GM23338 (cell line): ENCODE measurements at regions not wholly inside any gene's neighbourhood (a gene's known extent, or its start where the extent isn't known, plus 50 kb on each side); places are given as distances from the start of the nearest gene placed in this dataset.

Source experiments
- ATAC-seq: fragments of 200-7000 bp; cut with Tn5 transposase; 3 replicates; pipeline ENCODE4 v1.9.1; 2020
- DNase-seq: peaks from one replicate; pipeline ENCODE4 v3.0.0-alpha.2; 2015; ENCODE audit warnings: low spot score
- H2AFZ ChIP-seq: fragments of 200-600 bp; sonication (generic); 2 replicates; pipeline ENCODE4 v1.8.0; 2016; ENCODE audit warnings: antibody characterized with exemption, mild to moderate bottlenecking, moderate library complexity
- H3F3A ChIP-seq: fragments of 200-600 bp; sonication (generic); replicated peaks from 2 replicates; pipeline ENCODE4 v1.8.0; 2017; ENCODE audit warnings: antibody characterized with exemption, mixed run types, low read depth
- H3K27ac ChIP-seq: fragments of 200-600 bp; sonication (generic); 2 replicates; pipeline ENCODE4 v1.6.1; 2016; ENCODE audit warnings: low read depth
- H3K27me3 ChIP-seq: fragments of 200-600 bp; sonication (generic); 2 replicates; pipeline ENCODE4 v1.8.0; 2016; ENCODE audit warnings: mild to moderate bottlenecking, mixed run types, moderate library complexity; ENCODE audit not compliant: insufficient read depth
- H3K36me3 ChIP-seq: fragments of 200-600 bp; sonication (generic); 2 replicates; pipeline ENCODE4 v1.8.0; 2016; ENCODE audit warnings: mild to moderate bottlenecking; ENCODE audit not compliant: insufficient read depth
- H3K4me1 ChIP-seq: fragments of 200-600 bp; sonication (generic); 2 replicates; pipeline ENCODE4 v1.8.0; 2016; ENCODE audit warnings: mild to moderate bottlenecking, moderate library complexity; ENCODE audit not compliant: insufficient read depth
- H3K4me2 ChIP-seq: fragments of 200-600 bp; sonication (generic); 2 replicates; pipeline ENCODE4 v1.7.1; 2017; ENCODE audit warnings: mixed run types
- H3K4me3 ChIP-seq: fragments of 200-600 bp; sonication (generic); 2 replicates; pipeline ENCODE4 v1.6.1; 2016; ENCODE audit warnings: mixed run types
- H3K79me2 ChIP-seq: fragments of 200-600 bp; sonication (generic); replicated peaks from 2 replicates; pipeline ENCODE4 v1.8.0; 2017; ENCODE audit warnings: mild to moderate bottlenecking; ENCODE audit not compliant: insufficient read depth
- H3K9me2 ChIP-seq: fragments of 200-600 bp; sonication (generic); 2 replicates; pipeline ENCODE4 v1.8.0; 2017; ENCODE audit not compliant: insufficient read depth
- H4K20me1 ChIP-seq: fragments of 200-600 bp; sonication (generic); replicated peaks from 2 replicates; pipeline ENCODE4 v1.8.0; 2017; ENCODE audit warnings: mild to moderate bottlenecking; ENCODE audit not compliant: insufficient read depth
- H3K27ac Mint-ChIP-seq: 2 replicates; pipeline ENCODE4 v1.8.0; 2020; ENCODE audit warnings: inconsistent platforms, mild to moderate bottlenecking, moderate library complexity, mixed read lengths
- H3K27me3 Mint-ChIP-seq: 3 replicates; pipeline ENCODE4 v1.8.0; 2022; ENCODE audit warnings: low read depth, mild to moderate bottlenecking, moderate library complexity, mixed read lengths, inconsistent platforms; ENCODE audit not compliant: insufficient read depth, poor library complexity
- H3K36me3 Mint-ChIP-seq: 3 replicates; pipeline ENCODE4 v1.8.0; 2021; ENCODE audit warnings: low read depth, mild to moderate bottlenecking, inconsistent platforms, moderate library complexity, mixed read lengths
- H3K4me1 Mint-ChIP-seq: 3 replicates; pipeline ENCODE4 v1.8.0; 2020; ENCODE audit warnings: mild to moderate bottlenecking, inconsistent platforms, mixed read lengths
- H3K4me3 Mint-ChIP-seq: 3 replicates; pipeline ENCODE4 v1.8.0; 2021; ENCODE audit warnings: moderate library complexity, mild to moderate bottlenecking, inconsistent platforms, mixed read lengths
- H3K9me3 Mint-ChIP-seq: 3 replicates; pipeline ENCODE4 v1.8.0; 2020; ENCODE audit warnings: moderate library complexity, mild to moderate bottlenecking, inconsistent platforms, mixed read lengths
- EZH2 ChIP-seq: fragments of 200-600 bp; sonication (generic); IDR thresholded peaks from one replicate; pipeline ENCODE4 v1.8.0; 2017; ENCODE audit warnings: antibody characterized with exemption, mild to moderate bottlenecking, low read depth; ENCODE audit not compliant: unreplicated experiment
- EZH2phosphoT487 ChIP-seq: fragments of 200-600 bp; sonication (generic); IDR thresholded peaks from one replicate; pipeline ENCODE4 v1.8.1; 2018; ENCODE audit warnings: antibody characterized with exemption; ENCODE audit not compliant: unreplicated experiment
- NANOG ChIP-seq: IDR thresholded peaks from 2 replicates; pipeline ENCODE4 v1.6.1; 2016; ENCODE audit warnings: antibody characterized with exemption, borderline replicate concordance
- POLR2AphosphoS5 ChIP-seq: IDR thresholded peaks from 2 replicates; pipeline ENCODE4 v1.6.1; 2016; ENCODE audit warnings: antibody characterized with exemption, low read depth
- ZNF114 ChIP-seq: fragments of 250-450 bp; sonication (Bioruptor Pico); IDR thresholded peaks from 2 replicates; pipeline ENCODE4 v1.5.0; 2020; ENCODE audit warnings: mild to moderate bottlenecking, moderate library complexity
- ZNF331 ChIP-seq: fragments of 250-450 bp; sonication (Bioruptor Pico); IDR thresholded peaks from 2 replicates; pipeline ENCODE4 v1.5.0; 2020; ENCODE audit warnings: low read depth, mild to moderate bottlenecking, moderate library complexity
- TF ChIP-seq, protein P1 (sequence below), 2 experiments: fragments of 200-600 bp in 1 of 2; sonication (generic) in 1 of 2; conservative IDR thresholded peaks; 2 replicates each; pipeline versions ENCODE4 v1.5.1 to v1.6.1; 2016 to 2017; ENCODE audit warnings: antibody characterized with exemption in 2 of 2, low read depth in 2 of 2, mild to moderate bottlenecking in 2 of 2, moderate library complexity in 1 of 2
- TF ChIP-seq, protein P2 (sequence below): IDR thresholded peaks from 2 replicates; pipeline ENCODE4 v1.6.1; 2016; ENCODE audit warnings: antibody characterized with exemption
- TF ChIP-seq, protein P3 (sequence below): fragments of 250-450 bp; sonication (Bioruptor Pico); IDR thresholded peaks from 2 replicates; pipeline ENCODE4 v1.5.0; 2020; ENCODE audit warnings: mild to moderate bottlenecking, moderate library complexity

DNA sequence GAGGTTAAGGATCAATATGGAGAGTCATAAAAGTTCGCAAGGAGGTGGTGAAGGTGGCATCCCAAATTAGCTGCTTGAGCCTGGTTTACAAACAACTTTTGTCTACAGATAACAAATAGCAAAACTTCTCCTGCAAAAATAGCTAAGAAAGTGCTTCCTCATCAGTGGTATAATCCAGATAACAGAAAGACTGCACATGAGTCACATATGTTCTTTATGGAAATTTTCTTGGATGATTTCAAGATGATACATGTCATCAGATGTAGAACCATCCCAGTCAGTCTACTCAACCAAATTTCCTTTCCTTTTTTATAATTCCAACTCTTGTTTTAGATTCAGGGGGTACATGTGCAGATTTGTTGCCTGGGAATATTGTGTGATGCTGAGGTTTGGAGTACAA lies 133.0 kb downstream of the BTG1 start:
- Histone ChIP-seq H3K4me2 (no peak overlapping the region), H3K36me3 (no peaks in the 10 kb centered on the region), H3K27me3 (no peaks in the 10 kb centered on the region), H3F3A (no peaks in the 10 kb centered on the region), H4K20me1 (no peaks in the 10 kb centered on the region), H3K4me1 (no peaks in the 10 kb centered on the region), H3K9me2 (no peaks in the 10 kb centered on the region), H2AFZ (no peak overlapping the region), H3K4me3 (no peak overlapping the region), H3K79me2 (no peaks in the 10 kb centered on the region), H3K27ac (no peak overlapping the region)
- TF ChIP-seq ZNF114 (CRISPR knock-in tag): no peak
- no peak for TF ChIP-seq POLR2AphosphoS5
- TF ChIP-seq, protein P1, sequence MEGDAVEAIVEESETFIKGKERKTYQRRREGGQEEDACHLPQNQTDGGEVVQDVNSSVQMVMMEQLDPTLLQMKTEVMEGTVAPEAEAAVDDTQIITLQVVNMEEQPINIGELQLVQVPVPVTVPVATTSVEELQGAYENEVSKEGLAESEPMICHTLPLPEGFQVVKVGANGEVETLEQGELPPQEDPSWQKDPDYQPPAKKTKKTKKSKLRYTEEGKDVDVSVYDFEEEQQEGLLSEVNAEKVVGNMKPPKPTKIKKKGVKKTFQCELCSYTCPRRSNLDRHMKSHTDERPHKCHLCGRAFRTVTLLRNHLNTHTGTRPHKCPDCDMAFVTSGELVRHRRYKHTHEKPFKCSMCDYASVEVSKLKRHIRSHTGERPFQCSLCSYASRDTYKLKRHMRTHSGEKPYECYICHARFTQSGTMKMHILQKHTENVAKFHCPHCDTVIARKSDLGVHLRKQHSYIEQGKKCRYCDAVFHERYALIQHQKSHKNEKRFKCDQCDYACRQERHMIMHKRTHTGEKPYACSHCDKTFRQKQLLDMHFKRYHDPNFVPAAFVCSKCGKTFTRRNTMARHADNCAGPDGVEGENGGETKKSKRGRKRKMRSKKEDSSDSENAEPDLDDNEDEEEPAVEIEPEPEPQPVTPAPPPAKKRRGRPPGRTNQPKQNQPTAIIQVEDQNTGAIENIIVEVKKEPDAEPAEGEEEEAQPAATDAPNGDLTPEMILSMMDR (conservative IDR thresholded peaks at IDR 0.05; ENCODE audit: low read depth in 2 of 2): no peak
- no peak for TF ChIP-seq ZNF331 (CRISPR knock-in tag)
- TF ChIP-seq, protein P2, sequence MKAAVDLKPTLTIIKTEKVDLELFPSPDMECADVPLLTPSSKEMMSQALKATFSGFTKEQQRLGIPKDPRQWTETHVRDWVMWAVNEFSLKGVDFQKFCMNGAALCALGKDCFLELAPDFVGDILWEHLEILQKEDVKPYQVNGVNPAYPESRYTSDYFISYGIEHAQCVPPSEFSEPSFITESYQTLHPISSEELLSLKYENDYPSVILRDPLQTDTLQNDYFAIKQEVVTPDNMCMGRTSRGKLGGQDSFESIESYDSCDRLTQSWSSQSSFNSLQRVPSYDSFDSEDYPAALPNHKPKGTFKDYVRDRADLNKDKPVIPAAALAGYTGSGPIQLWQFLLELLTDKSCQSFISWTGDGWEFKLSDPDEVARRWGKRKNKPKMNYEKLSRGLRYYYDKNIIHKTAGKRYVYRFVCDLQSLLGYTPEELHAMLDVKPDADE: no peak
- no peak for TF ChIP-seq EZH2
- no peak for TF ChIP-seq EZH2phosphoT487
- Mint-ChIP-seq H3K9me3 (no peaks in the 10 kb centered on the region), H3K4me1 (peaks cover 3% of the 10 kb centered on the region; the same call in 1 of the 3 replicates), H3K27me3 (no peaks in the 10 kb centered on the region), H3K36me3 (no peaks in the 10 kb centered on the region; the same call in 2 of the 3 replicates), H3K4me3 (no peak overlapping the region), H3K27ac (no peak overlapping the region)
- DNase-seq: no peak
- no peak for ATAC-seq

DNA sequence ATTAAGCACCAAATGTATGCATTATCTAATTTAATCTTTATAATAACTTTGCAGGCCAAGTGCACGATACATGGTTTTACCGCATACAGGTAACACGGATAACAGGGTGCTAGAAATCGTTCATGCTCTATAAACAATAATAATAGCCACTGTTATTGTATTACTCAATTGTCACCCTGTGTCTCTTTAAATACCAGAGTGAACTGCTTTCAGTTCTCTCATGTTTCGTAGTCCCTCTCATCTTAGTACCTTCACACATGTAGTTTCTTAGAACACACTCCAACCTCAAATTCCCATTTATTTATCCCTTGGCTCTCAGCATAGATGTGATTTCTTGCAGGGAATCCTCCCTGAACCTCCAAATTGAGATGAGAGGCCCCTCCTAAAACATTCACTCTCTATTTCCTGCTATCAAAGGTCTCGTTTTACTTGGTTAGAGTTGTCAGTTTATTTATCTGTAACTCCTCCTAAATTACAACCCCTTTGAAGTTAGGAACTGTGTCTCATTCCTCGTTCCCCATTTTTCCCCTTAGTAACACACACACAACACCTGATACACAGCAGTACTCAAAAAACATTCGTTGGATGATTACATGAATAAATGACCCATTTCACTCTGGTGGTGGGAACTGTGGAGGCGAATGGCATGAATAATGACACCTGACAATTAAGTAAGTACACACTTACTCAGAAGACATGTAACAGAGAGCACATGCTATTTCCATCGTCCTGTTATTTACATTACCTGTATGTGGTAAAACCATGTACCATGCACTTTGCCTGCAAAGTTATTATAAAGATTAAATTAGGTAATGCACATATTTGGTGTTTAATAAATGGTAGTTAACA lies 134.6 kb downstream of the BTG1 start:
- Histone ChIP-seq H3K27me3 (no peaks in the 10 kb centered on the region), H3F3A (no peaks in the 10 kb centered on the region), H3K9me2 (peaks cover 6% of the 10 kb centered on the region; the same call in 1 of the 2 replicates), H2AFZ (no peak overlapping the region), H3K36me3 (no peaks in the 10 kb centered on the region), H3K27ac (no peak overlapping the region), H3K4me1 (no peaks in the 10 kb centered on the region), H3K4me3 (no peak overlapping the region), H4K20me1 (no peaks in the 10 kb centered on the region), H3K4me2 (no peak overlapping the region), H3K79me2 (no peaks in the 10 kb centered on the region)
- Mint-ChIP-seq H3K9me3 (no peaks in the 10 kb centered on the region), H3K4me3 (no peak overlapping the region), H3K27ac (no peak overlapping the region), H3K4me1 (peaks cover 7% of the 10 kb centered on the region; the same call in 1 of the 3 replicates), H3K27me3 (no peaks in the 10 kb centered on the region), H3K36me3 (no peaks in the 10 kb centered on the region; the same call in 2 of the 3 replicates)
- DNase-seq (no peak), ATAC-seq (no peak)
- TF ChIP-seq, protein P3, sequence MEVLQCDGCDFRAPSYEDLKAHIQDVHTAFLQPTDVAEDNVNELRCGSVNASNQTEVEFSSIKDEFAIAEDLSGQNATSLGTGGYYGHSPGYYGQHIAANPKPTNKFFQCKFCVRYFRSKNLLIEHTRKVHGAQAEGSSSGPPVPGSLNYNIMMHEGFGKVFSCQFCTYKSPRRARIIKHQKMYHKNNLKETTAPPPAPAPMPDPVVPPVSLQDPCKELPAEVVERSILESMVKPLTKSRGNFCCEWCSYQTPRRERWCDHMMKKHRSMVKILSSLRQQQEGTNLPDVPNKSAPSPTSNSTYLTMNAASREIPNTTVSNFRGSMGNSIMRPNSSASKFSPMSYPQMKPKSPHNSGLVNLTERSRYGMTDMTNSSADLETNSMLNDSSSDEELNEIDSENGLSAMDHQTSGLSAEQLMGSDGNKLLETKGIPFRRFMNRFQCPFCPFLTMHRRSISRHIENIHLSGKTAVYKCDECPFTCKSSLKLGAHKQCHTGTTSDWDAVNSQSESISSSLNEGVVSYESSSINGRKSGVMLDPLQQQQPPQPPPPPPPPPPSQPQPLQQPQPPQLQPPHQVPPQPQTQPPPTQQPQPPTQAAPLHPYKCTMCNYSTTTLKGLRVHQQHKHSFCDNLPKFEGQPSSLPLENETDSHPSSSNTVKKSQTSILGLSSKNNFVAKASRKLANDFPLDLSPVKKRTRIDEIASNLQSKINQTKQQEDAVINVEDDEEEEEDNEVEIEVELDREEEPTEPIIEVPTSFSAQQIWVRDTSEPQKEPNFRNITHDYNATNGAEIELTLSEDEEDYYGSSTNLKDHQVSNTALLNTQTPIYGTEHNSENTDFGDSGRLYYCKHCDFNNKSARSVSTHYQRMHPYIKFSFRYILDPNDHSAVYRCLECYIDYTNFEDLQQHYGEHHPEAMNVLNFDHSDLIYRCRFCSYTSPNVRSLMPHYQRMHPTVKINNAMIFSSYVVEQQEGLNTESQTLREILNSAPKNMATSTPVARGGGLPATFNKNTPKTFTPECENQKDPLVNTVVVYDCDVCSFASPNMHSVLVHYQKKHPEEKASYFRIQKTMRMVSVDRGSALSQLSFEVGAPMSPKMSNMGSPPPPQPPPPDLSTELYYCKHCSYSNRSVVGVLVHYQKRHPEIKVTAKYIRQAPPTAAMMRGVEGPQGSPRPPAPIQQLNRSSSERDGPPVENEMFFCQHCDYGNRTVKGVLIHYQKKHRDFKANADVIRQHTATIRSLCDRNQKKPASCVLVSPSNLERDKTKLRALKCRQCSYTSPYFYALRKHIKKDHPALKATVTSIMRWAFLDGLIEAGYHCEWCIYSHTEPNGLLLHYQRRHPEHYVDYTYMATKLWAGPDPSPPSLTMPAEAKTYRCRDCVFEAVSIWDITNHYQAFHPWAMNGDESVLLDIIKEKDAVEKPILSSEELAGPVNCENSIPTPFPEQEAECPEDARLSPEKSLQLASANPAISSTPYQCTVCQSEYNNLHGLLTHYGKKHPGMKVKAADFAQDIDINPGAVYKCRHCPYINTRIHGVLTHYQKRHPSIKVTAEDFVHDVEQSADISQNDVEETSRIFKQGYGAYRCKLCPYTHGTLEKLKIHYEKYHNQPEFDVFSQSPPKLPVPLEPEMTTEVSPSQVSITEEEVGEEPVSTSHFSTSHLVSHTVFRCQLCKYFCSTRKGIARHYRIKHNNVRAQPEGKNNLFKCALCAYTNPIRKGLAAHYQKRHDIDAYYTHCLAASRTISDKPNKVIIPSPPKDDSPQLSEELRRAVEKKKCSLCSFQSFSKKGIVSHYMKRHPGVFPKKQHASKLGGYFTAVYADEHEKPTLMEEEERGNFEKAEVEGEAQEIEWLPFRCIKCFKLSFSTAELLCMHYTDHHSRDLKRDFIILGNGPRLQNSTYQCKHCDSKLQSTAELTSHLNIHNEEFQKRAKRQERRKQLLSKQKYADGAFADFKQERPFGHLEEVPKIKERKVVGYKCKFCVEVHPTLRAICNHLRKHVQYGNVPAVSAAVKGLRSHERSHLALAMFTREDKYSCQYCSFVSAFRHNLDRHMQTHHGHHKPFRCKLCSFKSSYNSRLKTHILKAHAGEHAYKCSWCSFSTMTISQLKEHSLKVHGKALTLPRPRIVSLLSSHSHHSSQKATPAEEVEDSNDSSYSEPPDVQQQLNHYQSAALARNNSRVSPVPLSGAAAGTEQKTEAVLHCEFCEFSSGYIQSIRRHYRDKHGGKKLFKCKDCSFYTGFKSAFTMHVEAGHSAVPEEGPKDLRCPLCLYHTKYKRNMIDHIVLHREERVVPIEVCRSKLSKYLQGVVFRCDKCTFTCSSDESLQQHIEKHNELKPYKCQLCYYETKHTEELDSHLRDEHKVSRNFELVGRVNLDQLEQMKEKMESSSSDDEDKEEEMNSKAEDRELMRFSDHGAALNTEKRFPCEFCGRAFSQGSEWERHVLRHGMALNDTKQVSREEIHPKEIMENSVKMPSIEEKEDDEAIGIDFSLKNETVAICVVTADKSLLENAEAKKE: no peak
- TF ChIP-seq EZH2 (no peak), NANOG (no peak), EZH2phosphoT487 (no peak)
